Adipocyte (in vitro differentiated cells): ENCODE measurements at regions not wholly inside any gene's neighbourhood (a gene's known extent, or its start where the extent isn't known, plus 50 kb on each side); places are given as distances from the start of the nearest gene placed in this dataset.

Source experiments
- DNase-seq: peaks from one replicate; pipeline ENCODE4 v3.0.0-alpha.2; 2015; ENCODE audit warnings: low read depth
- H3K27me3 ChIP-seq: replicated peaks from 2 replicates; pipeline ENCODE4 v1.7.0; 2013; ENCODE audit warnings: mild to moderate bottlenecking, low read length, moderate library complexity; ENCODE audit not compliant: control insufficient read depth, insufficient read depth
- H3K36me3 ChIP-seq: 2 replicates; pipeline ENCODE4 v1.7.0; 2013; ENCODE audit warnings: low read length, mild to moderate bottlenecking, moderate library complexity; ENCODE audit not compliant: control insufficient read depth, insufficient read depth, severe bottlenecking
- H3K4me1 ChIP-seq: 2 replicates; pipeline ENCODE4 v1.7.0; 2013; ENCODE audit warnings: mild to moderate bottlenecking, low read length, moderate library complexity; ENCODE audit not compliant: control insufficient read depth, insufficient read depth
- H3K4me3 ChIP-seq: 2 replicates; pipeline ENCODE4 v1.7.0; 2013; ENCODE audit warnings: mild to moderate bottlenecking, low read length, moderate library complexity
- H3K9ac ChIP-seq: 2 replicates; pipeline ENCODE4 v1.7.0; 2013; ENCODE audit warnings: mild to moderate bottlenecking, low read length, moderate library complexity
- H3K9me3 ChIP-seq: 2 replicates; pipeline ENCODE4 v1.7.0; 2013; ENCODE audit warnings: mild to moderate bottlenecking, low read length, moderate library complexity; ENCODE audit not compliant: control insufficient read depth

DNA sequence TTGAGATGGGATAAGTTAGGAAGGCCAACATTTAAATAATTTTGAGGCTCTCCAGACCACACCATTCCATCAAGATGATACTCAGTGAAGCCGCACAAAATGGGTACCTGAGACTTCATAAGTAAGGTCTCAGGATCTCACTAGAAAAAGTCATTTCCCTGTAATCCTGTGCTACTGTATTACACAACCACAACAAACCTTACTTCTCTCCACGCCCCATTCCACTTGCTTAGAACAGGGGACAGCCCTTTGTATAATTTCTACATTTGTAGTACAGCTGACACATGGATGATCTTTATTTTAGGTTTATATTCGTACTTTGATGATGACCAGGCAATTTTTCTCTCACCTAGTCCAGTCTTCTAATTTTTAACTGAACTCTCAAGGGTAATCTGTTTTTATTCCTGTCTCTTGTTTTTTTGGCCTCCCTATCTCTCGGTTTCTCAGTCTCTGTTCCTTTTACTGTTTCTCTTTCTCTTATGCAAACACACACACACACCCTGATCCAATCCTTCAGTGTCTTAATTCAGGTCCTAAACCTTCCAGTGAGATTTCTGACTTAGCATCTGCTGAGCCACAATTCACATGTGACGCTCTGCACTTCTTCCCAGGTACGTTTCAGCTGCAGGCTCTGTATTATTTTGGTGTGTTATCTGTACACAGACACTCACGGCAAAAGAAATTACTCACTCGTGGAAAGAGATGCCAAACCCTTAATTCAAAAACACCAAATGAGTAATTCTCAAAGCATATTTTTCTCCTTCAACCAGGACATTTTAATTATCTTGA, 223.2 kb upstream of the THBS1 start:
- Histone ChIP-seq H3K4me1 (peaks cover 32% of the 10 kb centered on the region), H3K9ac (peak overlapping the region; percentile 64), H3K4me3 (peak overlapping the region; percentile 15), H3K9me3 (no peaks in the 10 kb centered on the region), H3K36me3 (no peaks in the 10 kb centered on the region), H3K27me3 (no peaks in the 10 kb centered on the region)
- DNase-seq, result peak; percentile 28

- no peaks in the 10 kb centered on the region for H3K27me3 ChIP-seq
- no peaks in the 10 kb centered on the region for H3K9me3 ChIP-seq
- DNase-seq, result peak; percentile 29
- H3K4me1 ChIP-seq, result peaks cover 40% of the 10 kb centered on the region
- H3K36me3 ChIP-seq, result no peaks in the 10 kb centered on the region
- peak overlapping the region; percentile 15 for H3K4me3 ChIP-seq
- peak overlapping the region; percentile 64 for H3K9ac ChIP-seq
These were observed 222.3 kb upstream of the THBS1 start for GRCh38 chr15:39358441-39359041.

GRCh38 chr15:39359771-39360170, 221.1 kb upstream of the THBS1 start:
- Histone ChIP-seq H3K9me3 (no peaks in the 10 kb centered on the region), H3K27me3 (no peaks in the 10 kb centered on the region), H3K36me3 (no peaks in the 10 kb centered on the region), H3K9ac (no peak overlapping the region), H3K4me1 (peaks cover 53% of the 10 kb centered on the region), H3K4me3 (no peak overlapping the region)
- DNase-seq, result no peak

DNA sequence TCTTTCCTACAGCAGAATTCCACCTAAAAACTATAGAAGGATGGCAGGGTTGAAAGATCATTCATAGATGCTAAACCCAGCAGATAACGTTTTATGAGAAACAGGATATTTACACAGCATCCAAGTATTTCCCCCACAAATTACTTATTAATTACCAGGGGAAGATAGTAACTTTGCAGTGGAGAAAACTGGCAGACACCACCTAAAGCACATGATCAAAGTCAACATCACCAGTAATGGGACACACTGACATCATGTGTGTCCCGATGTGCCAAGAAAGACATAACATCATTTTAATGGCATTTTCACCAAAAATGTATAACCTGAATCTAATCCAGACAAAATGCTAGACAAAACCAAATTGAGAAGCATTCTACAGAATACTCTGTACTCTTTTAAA, 220.4 kb upstream of the THBS1 start:
- no peaks in the 10 kb centered on the region for H3K27me3 ChIP-seq
- peak; percentile 17 for DNase-seq
- no peak overlapping the region for H3K9ac ChIP-seq
- no peaks in the 10 kb centered on the region for H3K9me3 ChIP-seq
- no peak overlapping the region for H3K4me3 ChIP-seq
- H3K4me1 ChIP-seq, result peaks cover 59% of the 10 kb centered on the region
- no peaks in the 10 kb centered on the region for H3K36me3 ChIP-seq

DNA sequence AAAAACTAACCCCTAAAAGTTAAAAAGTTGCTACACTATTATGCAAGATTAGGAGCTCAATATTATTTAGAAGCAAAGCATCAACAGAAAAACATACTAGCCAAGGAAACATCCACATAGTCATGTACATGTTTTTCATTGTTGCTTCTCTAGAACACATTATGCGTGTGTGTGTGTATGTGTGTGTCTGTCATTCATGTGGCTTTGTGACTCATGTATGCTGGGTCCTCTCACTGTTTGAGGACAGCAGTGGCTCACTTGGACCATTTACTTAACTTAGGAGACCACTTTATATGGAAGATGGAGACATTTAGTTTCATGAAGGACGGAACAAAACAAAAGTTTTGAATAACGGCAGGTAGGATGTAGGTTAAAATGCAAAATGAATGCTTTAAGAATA, 219.4 kb upstream of the THBS1 start:
- H3K9me3 ChIP-seq, result no peaks in the 10 kb centered on the region
- H3K9ac ChIP-seq, result no peak overlapping the region
- peaks cover 62% of the 10 kb centered on the region for H3K4me1 ChIP-seq
- peak; percentile 8 for DNase-seq
- H3K36me3 ChIP-seq, result no peaks in the 10 kb centered on the region
- H3K4me3 ChIP-seq, result no peak overlapping the region
- no peaks in the 10 kb centered on the region for H3K27me3 ChIP-seq

DNA sequence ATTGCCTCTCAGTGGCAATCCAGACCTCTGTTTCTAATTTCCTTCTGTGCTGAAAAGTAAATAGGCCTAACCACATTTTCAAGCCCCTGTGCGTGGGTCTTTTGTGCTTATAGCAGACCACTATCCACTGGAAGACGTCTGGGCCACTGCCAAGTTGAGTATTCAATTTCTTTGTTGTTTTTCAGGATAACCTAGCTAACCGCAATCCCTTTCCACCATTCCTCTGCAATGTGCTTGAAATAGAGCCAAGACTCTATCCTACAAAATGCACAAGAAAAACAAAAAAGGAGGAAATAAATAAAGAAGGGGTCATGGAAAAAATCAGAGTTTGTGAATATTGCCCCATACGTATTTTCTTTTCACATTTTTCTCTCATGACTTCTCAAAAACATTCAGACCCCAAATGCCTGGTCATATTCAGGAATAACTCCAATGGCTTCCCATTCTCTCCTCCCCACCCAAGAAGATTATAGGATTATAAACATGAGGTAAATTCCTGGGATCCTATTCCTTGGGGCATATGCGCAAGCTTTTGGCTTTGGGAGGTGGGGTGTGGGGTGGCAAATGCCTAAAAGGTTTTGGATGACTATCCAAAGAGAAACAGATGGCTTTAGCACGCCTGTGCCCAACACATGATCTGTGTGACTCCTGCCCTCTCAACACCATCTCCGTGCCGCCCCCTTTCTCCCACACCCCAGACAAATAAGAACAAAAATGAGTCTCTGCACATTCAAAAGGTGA, 217.9 kb upstream of the THBS1 start:
- Histone ChIP-seq H3K36me3 (no peaks in the 10 kb centered on the region), H3K4me1 (peaks cover 60% of the 10 kb centered on the region), H3K9ac (no peak overlapping the region), H3K27me3 (no peaks in the 10 kb centered on the region), H3K9me3 (no peaks in the 10 kb centered on the region), H3K4me3 (no peak overlapping the region)
- DNase-seq, result peak; percentile 97

- Histone ChIP-seq H3K27me3 (no peaks in the 10 kb centered on the region), H3K4me1 (peaks cover 51% of the 10 kb centered on the region), H3K9me3 (no peaks in the 10 kb centered on the region), H3K4me3 (no peak overlapping the region), H3K9ac (peak overlapping the region; percentile 53), H3K36me3 (no peaks in the 10 kb centered on the region)
- peak; percentile 70 for DNase-seq
These were observed 216.9 kb upstream of the THBS1 start for GRCh38 chr15:39363761-39364586.

DNA sequence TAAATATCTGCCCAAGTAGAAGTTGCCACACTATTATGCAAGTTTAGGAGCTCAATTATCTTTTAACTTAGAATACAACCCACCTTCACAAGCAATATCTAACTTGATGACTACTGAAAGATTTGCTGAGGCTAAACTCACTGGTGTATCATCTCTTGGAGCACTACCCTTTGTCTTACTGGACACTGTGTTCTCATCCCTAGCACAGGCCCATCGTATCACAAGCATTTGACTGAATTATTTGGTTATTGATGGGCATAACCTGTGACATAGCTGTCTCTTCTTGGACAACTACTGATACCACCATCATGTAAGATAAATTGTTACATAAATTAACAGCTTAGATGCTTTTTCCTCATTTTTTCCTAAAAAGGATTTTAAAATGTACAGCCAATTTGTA, 216.2 kb upstream of the THBS1 start:
- Histone ChIP-seq H3K27me3 (no peaks in the 10 kb centered on the region), H3K9me3 (no peaks in the 10 kb centered on the region), H3K9ac (peak overlapping the region; percentile 53), H3K4me3 (no peak overlapping the region), H3K36me3 (no peaks in the 10 kb centered on the region), H3K4me1 (peaks cover 44% of the 10 kb centered on the region)
- no peak for DNase-seq

GRCh38 chr15:39365161-39365560, 215.7 kb upstream of the THBS1 start:
- no peak overlapping the region for H3K9ac ChIP-seq
- no peak overlapping the region for H3K4me3 ChIP-seq
- peaks cover 44% of the 10 kb centered on the region for H3K4me1 ChIP-seq
- H3K36me3 ChIP-seq, result no peaks in the 10 kb centered on the region
- no peaks in the 10 kb centered on the region for H3K9me3 ChIP-seq
- no peaks in the 10 kb centered on the region for H3K27me3 ChIP-seq
- peak; percentile 15 for DNase-seq

- DNase-seq, result peak; percentile 22
- Histone ChIP-seq H3K4me1 (peaks cover 39% of the 10 kb centered on the region), H3K36me3 (no peaks in the 10 kb centered on the region), H3K4me3 (no peak overlapping the region), H3K9ac (no peak overlapping the region), H3K9me3 (no peaks in the 10 kb centered on the region), H3K27me3 (no peaks in the 10 kb centered on the region)
These were observed 215.0 kb upstream of the THBS1 start for GRCh38 chr15:39365873-39366272.

GRCh38 chr15:39367596-39367995, 213.3 kb upstream of the THBS1 start:
- H3K4me3 ChIP-seq, result no peak overlapping the region
- DNase-seq, result no peak
- no peaks in the 10 kb centered on the region for H3K27me3 ChIP-seq
- H3K9me3 ChIP-seq, result peaks cover 13% of the 10 kb centered on the region
- no peak overlapping the region for H3K9ac ChIP-seq
- H3K36me3 ChIP-seq, result no peaks in the 10 kb centered on the region
- H3K4me1 ChIP-seq, result peaks cover 35% of the 10 kb centered on the region
